ENCODE measurements at regions not wholly inside any gene's neighbourhood (a gene's known extent, or its start where the extent isn't known, plus 50 kb on each side); places are given as distances from the start of the nearest gene placed in this dataset.

- TF ChIP-seq CTCF (IDR thresholded peaks at IDR 0.05): no peak
- TF ChIP-seq ZFX (IDR thresholded peaks at IDR 0.05; ENCODE audit: borderline replicate concordance): no peak
Measured at GRCh38 chr9:2341126-2341525, 280.5 kb upstream of the VLDLR start.

Data from 22Rv1 (cell line).